ENCODE measurements at regions not wholly inside any gene's neighbourhood (a gene's known extent, or its start where the extent isn't known, plus 50 kb on each side); places are given as distances from the start of the nearest gene placed in this dataset.
A peak's percentile ranks its signal among the peaks of the same experiment; 100 is the strongest.
"Not testable (repeated sequence)": the region's sequence is repeated elsewhere in the genome, so short reads cannot be mapped to it uniquely, and the experiment has no call there.

GRCh38 chrX:40788698-40789097 is 53.4 kb upstream of the MED14 start:
- not testable (repeated sequence) for DNase-seq; H3K27ac ChIP-seq; H3K36me3 ChIP-seq; H3K4me3 ChIP-seq (ENCODE audit: low read depth, low read length); H3K9me3 ChIP-seq (ENCODE audit: severe bottlenecking)
- peaks cover 15% of the 10 kb centered on the region for H3K27me3 ChIP-seq (ENCODE audit: insufficient read depth, low read depth, severe bottlenecking)

- no peak overlapping the region for H3K27ac ChIP-seq
- TF ChIP-seq CTCF (IDR thresholded peaks at IDR 0.05; ENCODE audit: low read depth, low read length) = no peak
- H3K4me3 ChIP-seq (ENCODE audit: low read depth, low read length) = no peak overlapping the region
- DNase-seq = no peak
- H3K9me3 ChIP-seq (ENCODE audit: severe bottlenecking) = peaks cover 2% of the 10 kb centered on the region
- H3K36me3 ChIP-seq = no peaks in the 10 kb centered on the region
- H3K27me3 ChIP-seq (ENCODE audit: insufficient read depth, low read depth, severe bottlenecking) = peaks cover 21% of the 10 kb centered on the region
Observed at GRCh38 chrX:40792433-40792832, 57.1 kb upstream of the MED14 start.

- H3K4me3 ChIP-seq (ENCODE audit: low read depth, low read length); H3K36me3 ChIP-seq; DNase-seq; H3K9me3 ChIP-seq (ENCODE audit: severe bottlenecking): not testable (repeated sequence)
- H3K27ac ChIP-seq = peak overlapping the region; percentile 79
- peaks cover 21% of the 10 kb centered on the region for H3K27me3 ChIP-seq (ENCODE audit: insufficient read depth, low read depth, severe bottlenecking)
Observed at GRCh38 chrX:40794829-40795130, 59.4 kb upstream of the MED14 start.

- H3K36me3 ChIP-seq; H3K27ac ChIP-seq; H3K9me3 ChIP-seq (ENCODE audit: severe bottlenecking); H3K4me3 ChIP-seq (ENCODE audit: low read depth, low read length); DNase-seq: not testable (repeated sequence)
- H3K27me3 ChIP-seq (ENCODE audit: insufficient read depth, low read depth, severe bottlenecking) = peaks cover 21% of the 10 kb centered on the region
Observed at GRCh38 chrX:40799745-40800144, 64.4 kb upstream of the MED14 start.

DNA sequence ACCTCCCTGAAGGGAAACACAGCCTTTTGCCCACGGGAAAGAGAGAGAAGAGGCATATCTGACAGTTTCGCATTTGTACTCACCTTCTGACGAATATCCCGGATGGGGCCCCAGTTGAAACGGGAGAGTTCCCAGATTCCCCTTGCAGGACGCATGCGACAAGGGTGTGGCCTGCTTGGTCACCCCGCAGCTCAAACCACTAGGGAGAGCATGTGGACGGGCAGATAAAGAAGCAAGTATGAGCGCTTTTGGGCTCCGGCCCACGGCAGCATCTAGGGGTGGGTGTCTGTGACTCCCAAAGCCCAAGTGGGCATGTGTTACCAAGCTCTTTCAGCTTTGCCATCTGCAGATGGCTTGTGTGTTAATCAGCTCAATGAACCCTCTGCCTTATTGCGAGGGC is 70.1 kb upstream of the MED14 start:
- H3K27me3 ChIP-seq (ENCODE audit: insufficient read depth, low read depth, severe bottlenecking) = peaks cover 21% of the 10 kb centered on the region
- no peaks in the 10 kb centered on the region for H3K36me3 ChIP-seq
- DNase-seq = no peak
- H3K27ac ChIP-seq = no peak overlapping the region
- TF ChIP-seq CTCF (IDR thresholded peaks at IDR 0.05; ENCODE audit: low read depth, low read length) = no peak
- H3K9me3 ChIP-seq (ENCODE audit: severe bottlenecking) = no peaks in the 10 kb centered on the region
- H3K4me3 ChIP-seq (ENCODE audit: low read depth, low read length) = no peak overlapping the region

DNA sequence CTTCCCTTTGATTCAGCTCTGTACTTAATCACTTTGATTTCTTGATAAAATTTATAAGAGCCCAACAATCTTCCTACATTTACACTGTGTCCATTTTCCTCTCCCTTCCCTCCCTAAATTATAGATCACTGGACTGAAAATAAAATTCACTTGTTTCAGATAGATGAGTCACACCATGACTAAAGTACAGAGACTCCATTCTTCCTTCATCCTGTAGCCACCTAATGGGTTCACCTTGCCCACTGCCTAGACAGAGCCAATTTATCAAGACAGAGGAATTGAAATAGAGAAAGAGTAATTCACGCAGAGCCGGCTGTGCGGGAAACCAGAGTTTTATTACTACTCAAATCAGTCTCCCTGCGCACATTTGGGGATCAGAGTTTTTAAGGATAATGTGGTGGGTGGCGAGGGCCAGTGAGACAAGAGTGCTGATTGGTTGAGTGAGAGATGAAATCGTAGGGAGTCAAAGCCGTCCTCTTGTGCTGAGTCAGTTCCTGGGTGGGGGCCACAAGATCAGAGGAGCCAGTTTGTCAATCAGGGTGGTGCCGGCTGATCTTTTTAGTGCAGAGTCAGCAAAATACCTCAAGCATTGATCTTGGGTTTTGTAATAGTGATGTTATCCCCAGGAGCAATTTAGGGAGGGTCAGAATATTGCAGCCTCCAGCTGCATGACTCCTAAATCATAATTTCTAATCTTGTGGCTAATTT is 71.3 kb upstream of the MED14 start:
- H3K27ac ChIP-seq = no peak overlapping the region
- H3K4me3 ChIP-seq (ENCODE audit: low read depth, low read length) = no peak overlapping the region
- no peaks in the 10 kb centered on the region for H3K36me3 ChIP-seq
- no peak for TF ChIP-seq CTCF (IDR thresholded peaks at IDR 0.05; ENCODE audit: low read depth, low read length)
- peaks cover 28% of the 10 kb centered on the region for H3K27me3 ChIP-seq (ENCODE audit: insufficient read depth, low read depth, severe bottlenecking)
- DNase-seq = no peak
- no peaks in the 10 kb centered on the region for H3K9me3 ChIP-seq (ENCODE audit: severe bottlenecking)

DNA sequence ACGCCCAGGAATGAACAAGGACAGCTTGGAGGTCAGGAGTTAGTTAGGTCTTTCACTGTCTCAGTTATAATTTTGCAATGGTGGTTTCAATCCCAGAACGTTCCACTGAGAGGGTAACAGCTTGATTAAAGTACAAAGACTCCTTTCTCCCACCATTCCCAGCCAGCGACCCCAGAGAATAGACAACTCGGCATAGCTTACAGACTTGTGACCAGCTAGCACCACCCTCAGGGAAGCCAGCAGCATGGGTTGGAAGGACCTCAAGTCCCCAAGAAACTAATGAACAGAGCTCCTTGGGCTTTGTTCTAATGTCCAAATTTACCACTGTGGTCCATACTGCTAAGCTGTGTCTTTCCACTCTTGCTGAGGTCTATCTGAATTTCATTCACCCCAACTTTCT is 72.0 kb upstream of the MED14 start:
- Histone ChIP-seq H3K36me3 (no peaks in the 10 kb centered on the region), H3K4me3 (ENCODE audit: low read depth, low read length) (no peak overlapping the region), H3K27me3 (ENCODE audit: insufficient read depth, low read depth, severe bottlenecking) (peaks cover 28% of the 10 kb centered on the region), H3K9me3 (ENCODE audit: severe bottlenecking) (no peaks in the 10 kb centered on the region), H3K27ac (no peak overlapping the region)
- DNase-seq = no peak
- TF ChIP-seq CTCF (IDR thresholded peaks at IDR 0.05; ENCODE audit: low read depth, low read length) = no peak
